DOHH2 (cell line): ENCODE measurements at regions not wholly inside any gene's neighbourhood (a gene's known extent, or its start where the extent isn't known, plus 50 kb on each side); places are given as distances from the start of the nearest gene placed in this dataset.

ENCODE experiments used
- H3F3A ChIP-seq: fragments of 200-600 bp; sonication (generic), shearing (Covaris generic); 2 replicates; pipeline ENCODE4 v1.6.0; 2016; ENCODE audit warnings: antibody characterized with exemption, mild to moderate bottlenecking; ENCODE audit not compliant: control insufficient read depth, insufficient read depth
- H3K27ac ChIP-seq: fragments of 200-600 bp; sonication (generic); 2 replicates; pipeline ENCODE4 v1.5.1; 2014; ENCODE audit warnings: low read depth, mild to moderate bottlenecking, low read length, moderate library complexity
- H3K27me3 ChIP-seq: fragments of 200-600 bp; sonication (generic); 2 replicates; pipeline ENCODE4 v1.6.1; 2014; ENCODE audit warnings: mild to moderate bottlenecking, low read length, mixed read lengths; ENCODE audit not compliant: control insufficient read depth
- H3K36me3 ChIP-seq: fragments of 200-600 bp; sonication (generic); 2 replicates; pipeline ENCODE4 v1.6.1; 2014; ENCODE audit warnings: mild to moderate bottlenecking, low read length, moderate library complexity, mixed read lengths; ENCODE audit not compliant: control insufficient read depth
- H3K4me1 ChIP-seq: fragments of 200-600 bp; sonication (generic); 2 replicates; pipeline ENCODE4 v1.6.1; 2014; ENCODE audit warnings: mild to moderate bottlenecking, low read length, mixed read lengths; ENCODE audit not compliant: control insufficient read depth
- H3K4me2 ChIP-seq: fragments of 200-600 bp; sonication (generic); 2 replicates; pipeline ENCODE4 v1.6.0; 2014; ENCODE audit warnings: mild to moderate bottlenecking, low read length, moderate library complexity
- H3K4me3 ChIP-seq: fragments of 200-600 bp; sonication (generic); 2 replicates; pipeline ENCODE4 v1.5.1; 2014; ENCODE audit warnings: mild to moderate bottlenecking, low read length, mixed read lengths
- H3K79me2 ChIP-seq: fragments of 200-600 bp; sonication (generic); 2 replicates; pipeline ENCODE4 v1.6.1; 2014; ENCODE audit warnings: mild to moderate bottlenecking, low read length, mixed read lengths; ENCODE audit not compliant: control insufficient read depth
- H3K9me2 ChIP-seq: fragments of 200-600 bp; sonication (generic); replicated peaks from 2 replicates; pipeline ENCODE4 v1.6.1; 2014; ENCODE audit warnings: mild to moderate bottlenecking, low read length, mixed read lengths; ENCODE audit not compliant: control insufficient read depth
- H3K9me3 ChIP-seq: fragments of 200-600 bp; sonication (generic); 2 replicates; pipeline ENCODE4 v1.6.1; 2014; ENCODE audit warnings: antibody characterized with exemption, low read length, mixed read lengths; ENCODE audit not compliant: control insufficient read depth, insufficient read depth
- H4K20me1 ChIP-seq: fragments of 200-600 bp; sonication (generic); 2 replicates; pipeline ENCODE4 v1.6.0; 2014; ENCODE audit warnings: low read depth, mild to moderate bottlenecking, antibody characterized with exemption, low read length, moderate library complexity; ENCODE audit not compliant: control insufficient read depth, insufficient read depth
- CTCF ChIP-seq: fragments of 200-600 bp; sonication (generic); IDR thresholded peaks from one replicate; pipeline ENCODE4 v1.5.1; 2014; ENCODE audit warnings: antibody characterized with exemption, mild to moderate bottlenecking, low read depth, low read length; ENCODE audit not compliant: poor library complexity, severe bottlenecking
- EZH2phosphoT487 ChIP-seq: fragments of 200-600 bp; sonication (generic); IDR thresholded peaks from 2 replicates; pipeline ENCODE4 v1.6.1; 2017; ENCODE audit warnings: borderline replicate concordance, mild to moderate bottlenecking, antibody characterized with exemption, low read length, moderate library complexity, mixed read lengths

- TF ChIP-seq EZH2phosphoT487 (no peak), CTCF (no peak)
- Histone ChIP-seq H3K4me2 (no peak overlapping the region), H3K36me3 (no peaks in the 10 kb centered on the region), H3K4me1 (no peaks in the 10 kb centered on the region), H3K27me3 (no peaks in the 10 kb centered on the region), H3K9me3 (no peaks in the 10 kb centered on the region), H3K27ac (no peak overlapping the region), H4K20me1 (no peaks in the 10 kb centered on the region), H3K4me3 (no peak overlapping the region), H3K9me2 (no peaks in the 10 kb centered on the region), H3F3A (no peaks in the 10 kb centered on the region), H3K79me2 (no peaks in the 10 kb centered on the region)
Observed at GRCh38 chr5:130978475-130978874, 186.6 kb downstream of the HINT1 start.

GRCh38 chr5:130976493-130976892, 188.6 kb downstream of the HINT1 start:
- Histone ChIP-seq H3K9me3 (no peaks in the 10 kb centered on the region), H3K4me3 (no peak overlapping the region), H3K4me2 (no peak overlapping the region), H3K9me2 (no peaks in the 10 kb centered on the region), H3K27me3 (no peaks in the 10 kb centered on the region), H3K79me2 (no peaks in the 10 kb centered on the region), H3F3A (no peaks in the 10 kb centered on the region), H3K27ac (no peak overlapping the region), H3K36me3 (no peaks in the 10 kb centered on the region), H3K4me1 (no peaks in the 10 kb centered on the region), H4K20me1 (no peaks in the 10 kb centered on the region)
- TF ChIP-seq EZH2phosphoT487 (no peak), CTCF (no peak)

DNA sequence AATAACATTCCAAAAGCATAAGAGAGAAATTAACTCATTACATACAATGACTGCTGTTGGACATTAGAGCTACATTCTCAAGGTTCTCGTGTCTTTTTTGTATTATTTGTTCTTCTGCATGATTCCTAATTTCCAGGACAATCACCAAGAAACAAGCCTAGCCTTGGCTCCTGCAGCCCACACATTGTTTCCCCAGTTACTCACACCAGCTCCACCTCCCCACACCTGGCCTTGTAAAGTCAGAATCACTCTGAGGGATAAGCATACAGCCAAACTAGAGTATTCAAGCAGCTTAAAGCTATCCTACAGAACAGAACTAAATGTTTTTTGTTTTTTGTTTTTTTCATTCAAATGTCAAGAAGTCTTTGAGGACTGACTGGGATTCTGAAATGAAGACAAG, 189.2 kb downstream of the HINT1 start:
- TF ChIP-seq EZH2phosphoT487 (no peak), CTCF (no peak)
- Histone ChIP-seq H3K4me2 (no peak overlapping the region), H3F3A (no peaks in the 10 kb centered on the region)

DNA sequence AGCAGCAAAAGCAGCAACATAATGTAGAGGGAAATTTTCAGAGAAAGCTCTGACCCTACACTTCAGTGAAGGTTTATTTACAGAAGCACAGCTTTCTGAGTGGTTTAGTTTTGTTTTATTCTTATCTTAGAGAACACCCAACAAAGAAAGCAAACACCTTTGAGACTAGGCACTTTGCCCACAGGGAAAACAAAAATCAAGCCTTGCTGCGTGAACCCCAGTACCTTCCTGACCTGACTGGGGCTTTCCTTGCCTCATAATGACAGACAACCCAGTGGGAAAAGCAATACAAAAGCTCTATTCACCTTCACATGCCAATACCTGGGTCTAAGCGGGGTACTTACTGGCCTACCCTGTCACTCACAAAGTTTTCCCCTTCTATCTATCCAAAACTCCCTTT, 189.8 kb downstream of the HINT1 start:
- Histone ChIP-seq H3F3A (no peaks in the 10 kb centered on the region), H3K36me3 (no peaks in the 10 kb centered on the region), H3K27me3 (no peaks in the 10 kb centered on the region), H3K9me3 (no peaks in the 10 kb centered on the region), H3K4me2 (no peak overlapping the region), H4K20me1 (no peaks in the 10 kb centered on the region), H3K4me3 (no peak overlapping the region), H3K9me2 (no peaks in the 10 kb centered on the region), H3K4me1 (no peaks in the 10 kb centered on the region), H3K79me2 (no peaks in the 10 kb centered on the region), H3K27ac (no peak overlapping the region)
- no peak for TF ChIP-seq EZH2phosphoT487
- TF ChIP-seq CTCF = no peak

More for the DNA sequence above, 189.2 kb downstream of the HINT1 start:
- Histone ChIP-seq H3K4me3 (no peak overlapping the region), H3K27me3 (no peaks in the 10 kb centered on the region), H3K36me3 (no peaks in the 10 kb centered on the region), H3K27ac (no peak overlapping the region), H3K4me1 (no peaks in the 10 kb centered on the region), H3K9me3 (no peaks in the 10 kb centered on the region), H4K20me1 (no peaks in the 10 kb centered on the region), H3K79me2 (no peaks in the 10 kb centered on the region), H3K9me2 (no peaks in the 10 kb centered on the region)
